AG20443 (cell line): ENCODE measurements at regions not wholly inside any gene's neighbourhood (a gene's known extent, or its start where the extent isn't known, plus 50 kb on each side); places are given as distances from the start of the nearest gene placed in this dataset.
"Not testable (repeated sequence)": the region's sequence is repeated elsewhere in the genome, so short reads cannot be mapped to it uniquely, and the experiment has no call there.

Experiments used
- DNase-seq: peaks from one replicate; pipeline ENCODE4 v3.0.0; 2012; ENCODE audit warnings: low spot score, mixed read lengths

DNA sequence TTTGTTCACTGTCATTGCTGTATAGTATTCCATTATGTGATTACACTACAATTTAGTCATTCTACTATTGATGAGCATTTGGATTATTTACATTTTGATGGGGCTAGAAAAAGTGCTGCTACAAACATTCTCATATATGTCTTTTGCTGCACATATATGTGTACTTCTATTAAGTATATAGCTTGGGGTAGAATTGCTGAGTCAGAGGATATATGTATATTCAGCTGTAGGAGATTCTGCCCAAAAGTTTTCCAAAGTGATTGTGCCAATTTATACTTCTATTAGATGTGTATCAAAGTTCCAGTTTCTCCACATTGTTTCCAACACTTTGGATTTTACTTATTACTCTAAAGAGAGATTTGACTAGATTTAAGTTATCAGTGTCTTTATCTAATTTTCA lies 101.7 kb upstream of the UGP2 start:
- no peak for DNase-seq

GRCh38 chr2:63740943-63741342 lies 100.8 kb upstream of the UGP2 start:
- DNase-seq, result no peak

- DNase-seq, result no peak
Observed at GRCh38 chr2:63741884-63742579, 99.7 kb upstream of the UGP2 start.

GRCh38 chr2:63742580-63742976 lies 99.1 kb upstream of the UGP2 start:
- DNase-seq, result no peak

- no peak for DNase-seq
Observed at GRCh38 chr2:63743170-63743981, 98.3 kb upstream of the UGP2 start.

- no peak for DNase-seq
Observed at GRCh38 chr2:63743982-63744966, 97.4 kb upstream of the UGP2 start.

- not testable (repeated sequence) for DNase-seq
Observed at GRCh38 chr2:63746548-63746947, 95.1 kb upstream of the UGP2 start.

DNA sequence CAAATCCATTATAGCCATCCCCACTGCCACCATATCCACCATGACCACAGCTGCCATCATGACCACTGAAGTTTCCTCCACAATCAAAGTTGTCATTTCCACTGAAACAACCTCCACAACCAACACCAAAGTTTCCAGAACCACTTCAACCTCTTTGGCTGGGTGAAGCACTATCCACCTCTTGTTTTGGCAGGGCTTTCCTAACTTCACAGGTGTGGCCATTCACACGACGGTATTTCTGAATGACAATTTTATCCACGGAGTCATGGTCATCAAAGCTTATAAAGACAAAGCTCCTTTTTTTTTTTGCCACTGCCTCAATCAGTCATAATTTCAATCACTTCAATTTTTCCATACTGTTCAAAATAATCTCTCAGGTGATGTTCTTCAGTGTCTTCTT lies 89.8 kb upstream of the UGP2 start:
- no peak for DNase-seq

- DNase-seq, result peak; percentile 19
Observed at GRCh38 chr2:63755216-63755615, 86.5 kb upstream of the UGP2 start.

GRCh38 chr2:63755965-63756364 lies 85.7 kb upstream of the UGP2 start:
- peak; percentile 26 for DNase-seq

GRCh38 chr2:63763391-63763941 lies 78.2 kb upstream of the UGP2 start:
- peak; percentile 63 for DNase-seq

DNA sequence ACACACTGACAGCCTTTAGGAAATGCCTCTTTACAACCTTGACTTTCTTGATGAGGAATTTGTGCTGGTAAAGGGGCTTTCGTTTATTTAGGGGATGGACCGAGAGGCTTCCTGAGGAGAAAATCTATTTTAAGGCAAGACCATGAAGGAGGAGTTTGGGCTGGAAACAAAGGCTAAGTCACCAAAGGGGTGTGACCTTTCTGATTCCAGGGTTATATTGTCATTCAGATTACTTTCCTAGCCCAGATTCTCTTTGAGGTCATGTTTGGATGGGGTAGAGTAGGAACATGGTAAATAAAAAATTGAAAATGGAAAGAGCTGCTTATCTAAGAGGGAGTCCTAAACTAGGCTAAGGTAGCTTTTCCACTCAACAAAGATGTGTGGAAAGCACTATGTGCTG lies 77.1 kb upstream of the UGP2 start:
- peak; percentile 34 for DNase-seq

GRCh38 chr2:63765117-63765516 lies 76.6 kb upstream of the UGP2 start:
- DNase-seq, result no peak

DNA sequence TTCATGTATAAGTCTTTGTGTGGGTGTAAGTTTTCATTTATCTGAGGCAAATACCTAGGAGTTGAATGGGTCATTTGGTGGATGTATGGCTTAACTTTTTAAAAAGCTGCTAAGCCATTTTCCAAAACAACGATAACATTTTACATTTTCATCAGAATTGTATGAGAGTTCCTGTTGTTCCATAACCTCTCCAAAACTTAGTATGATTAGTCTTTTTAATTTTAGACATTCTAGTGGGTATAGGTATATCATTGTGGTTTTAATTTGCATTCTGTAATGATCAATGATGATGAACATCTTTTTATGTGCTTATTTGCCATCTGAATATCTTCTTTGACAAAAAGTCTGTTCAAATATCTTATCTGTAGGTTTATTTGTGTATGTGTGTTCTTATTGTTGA lies 74.4 kb upstream of the UGP2 start:
- DNase-seq, result no peak

- DNase-seq, result no peak
Observed at GRCh38 chr2:63768051-63768450, 73.6 kb upstream of the UGP2 start.

DNA sequence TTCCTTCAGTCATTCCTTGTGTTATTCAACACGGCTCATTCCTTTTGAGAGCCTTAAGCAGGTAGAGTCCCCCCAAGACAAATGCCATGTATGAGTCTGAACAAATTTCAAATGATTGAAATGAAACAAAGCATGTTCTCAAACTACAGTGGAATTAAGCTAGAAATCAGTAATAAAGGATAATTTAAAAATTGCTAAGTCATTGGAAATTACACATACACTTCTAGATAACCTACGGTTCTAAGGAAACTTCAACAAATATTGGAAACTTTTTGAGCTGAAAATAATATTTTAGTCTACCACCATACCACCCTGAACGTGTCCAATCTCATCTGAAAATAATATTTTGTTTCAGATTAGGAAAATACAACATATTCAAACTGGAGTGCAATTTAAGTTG lies 71.8 kb upstream of the UGP2 start:
- DNase-seq, result no peak

GRCh38 chr2:63772061-63772460 lies 69.6 kb upstream of the UGP2 start:
- DNase-seq, result no peak

- DNase-seq, result no peak
Observed at GRCh38 chr2:63775191-63775590, 66.5 kb upstream of the UGP2 start.

DNA sequence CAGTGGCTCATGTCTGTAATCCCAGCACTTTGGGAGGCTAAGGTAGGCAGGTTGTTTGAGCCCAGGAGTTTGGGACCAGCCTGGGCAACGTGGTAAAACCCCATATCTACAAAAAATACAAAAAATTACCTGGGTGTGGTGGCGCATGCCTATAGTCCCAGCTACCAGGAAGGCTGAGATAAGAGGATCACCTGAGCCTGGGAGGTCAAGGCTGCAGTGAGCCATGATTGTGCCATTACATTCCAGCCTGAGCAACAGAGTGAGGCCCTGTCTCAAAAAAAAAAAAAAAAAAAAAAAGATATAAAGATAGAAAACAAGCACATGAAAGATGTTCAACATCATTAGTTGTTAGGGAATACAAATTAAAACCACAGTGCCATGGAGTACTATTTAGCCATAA lies 65.3 kb upstream of the UGP2 start:
- DNase-seq, result no peak

GRCh38 chr2:63777816-63778215 lies 63.9 kb upstream of the UGP2 start:
- DNase-seq, result no peak

DNA sequence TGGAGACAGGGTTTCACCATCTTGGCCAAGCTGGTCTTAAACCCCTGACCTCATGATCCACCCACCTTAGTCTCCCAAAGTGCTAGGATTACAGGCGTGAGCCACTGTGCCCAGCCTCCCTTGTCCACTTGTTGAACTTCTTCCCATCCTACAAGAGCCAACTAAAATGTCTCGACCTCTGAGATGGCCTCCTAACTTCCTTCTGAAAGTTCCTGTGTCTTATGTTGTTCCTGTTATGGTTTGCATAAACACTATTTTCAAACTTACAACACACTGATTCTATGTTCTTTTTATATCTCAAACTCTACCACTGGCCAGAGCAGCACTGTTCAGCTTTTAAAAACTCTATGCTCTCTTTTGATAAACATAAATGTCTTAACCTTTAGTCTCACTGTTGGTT lies 63.3 kb upstream of the UGP2 start:
- DNase-seq, result no peak

- peak; percentile 53 for DNase-seq
Observed at GRCh38 chr2:63780518-63781155, 61.1 kb upstream of the UGP2 start.
